GM12873 (cell line): ENCODE measurements at regions not wholly inside any gene's neighbourhood (a gene's known extent, or its start where the extent isn't known, plus 50 kb on each side); places are given as distances from the start of the nearest gene placed in this dataset.

Source experiments
- TF ChIP-seq, protein P1 (sequence below): IDR thresholded peaks from 2 replicates; pipeline ENCODE4 v1.5.1; 2012; ENCODE audit warnings: low read depth, mild to moderate bottlenecking, moderate library complexity, low read length, control low read depth; ENCODE audit not compliant: insufficient read depth; ENCODE audit errors: missing control alignments

DNA sequence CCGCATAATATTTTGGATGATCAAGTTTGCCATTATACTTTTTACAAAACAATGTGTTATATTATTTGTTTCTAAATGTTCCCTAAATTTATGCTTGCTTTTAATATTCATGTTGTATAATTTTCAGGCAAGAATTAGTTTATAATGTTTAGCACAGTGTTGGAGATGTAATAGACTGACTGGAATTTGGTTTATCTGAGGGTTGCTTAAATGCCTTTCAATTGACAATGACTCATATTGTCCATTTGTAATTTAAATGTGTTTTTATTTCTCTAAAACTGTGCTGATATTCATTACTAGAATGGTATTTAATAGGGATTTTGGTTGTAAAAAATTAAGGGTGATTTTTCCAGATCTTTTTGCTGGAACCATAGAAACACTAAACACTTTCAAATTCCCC, 788.4 kb downstream of the SLC6A15 start:
- TF ChIP-seq, protein P1, sequence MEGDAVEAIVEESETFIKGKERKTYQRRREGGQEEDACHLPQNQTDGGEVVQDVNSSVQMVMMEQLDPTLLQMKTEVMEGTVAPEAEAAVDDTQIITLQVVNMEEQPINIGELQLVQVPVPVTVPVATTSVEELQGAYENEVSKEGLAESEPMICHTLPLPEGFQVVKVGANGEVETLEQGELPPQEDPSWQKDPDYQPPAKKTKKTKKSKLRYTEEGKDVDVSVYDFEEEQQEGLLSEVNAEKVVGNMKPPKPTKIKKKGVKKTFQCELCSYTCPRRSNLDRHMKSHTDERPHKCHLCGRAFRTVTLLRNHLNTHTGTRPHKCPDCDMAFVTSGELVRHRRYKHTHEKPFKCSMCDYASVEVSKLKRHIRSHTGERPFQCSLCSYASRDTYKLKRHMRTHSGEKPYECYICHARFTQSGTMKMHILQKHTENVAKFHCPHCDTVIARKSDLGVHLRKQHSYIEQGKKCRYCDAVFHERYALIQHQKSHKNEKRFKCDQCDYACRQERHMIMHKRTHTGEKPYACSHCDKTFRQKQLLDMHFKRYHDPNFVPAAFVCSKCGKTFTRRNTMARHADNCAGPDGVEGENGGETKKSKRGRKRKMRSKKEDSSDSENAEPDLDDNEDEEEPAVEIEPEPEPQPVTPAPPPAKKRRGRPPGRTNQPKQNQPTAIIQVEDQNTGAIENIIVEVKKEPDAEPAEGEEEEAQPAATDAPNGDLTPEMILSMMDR: no peak

DNA sequence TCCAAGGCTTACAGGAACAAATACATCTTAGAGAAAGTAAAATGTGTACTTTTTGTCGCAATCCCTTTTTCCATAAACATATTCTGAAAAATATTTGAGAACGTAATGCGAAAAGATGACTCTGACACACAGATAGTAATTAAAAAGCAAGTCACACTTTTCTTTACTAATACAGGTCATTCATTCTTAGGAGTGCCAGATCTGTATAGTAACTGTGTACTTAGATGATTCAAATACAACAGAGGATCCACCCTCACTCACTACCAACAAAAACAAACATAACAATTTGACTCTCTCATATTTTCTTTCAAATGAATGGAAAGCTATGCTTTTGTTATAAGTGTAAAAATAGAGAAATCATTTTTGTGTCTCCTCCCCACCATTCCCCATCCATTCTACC, 795.4 kb downstream of the SLC6A15 start:
- TF ChIP-seq, protein P1: no peak

GRCh38 chr12:84113666-84114065, 798.9 kb downstream of the SLC6A15 start:
- TF ChIP-seq, protein P1: no peak

- TF ChIP-seq, protein P1: no peak
Observed at GRCh38 chr12:84091651-84092050, 820.9 kb downstream of the SLC6A15 start.

DNA sequence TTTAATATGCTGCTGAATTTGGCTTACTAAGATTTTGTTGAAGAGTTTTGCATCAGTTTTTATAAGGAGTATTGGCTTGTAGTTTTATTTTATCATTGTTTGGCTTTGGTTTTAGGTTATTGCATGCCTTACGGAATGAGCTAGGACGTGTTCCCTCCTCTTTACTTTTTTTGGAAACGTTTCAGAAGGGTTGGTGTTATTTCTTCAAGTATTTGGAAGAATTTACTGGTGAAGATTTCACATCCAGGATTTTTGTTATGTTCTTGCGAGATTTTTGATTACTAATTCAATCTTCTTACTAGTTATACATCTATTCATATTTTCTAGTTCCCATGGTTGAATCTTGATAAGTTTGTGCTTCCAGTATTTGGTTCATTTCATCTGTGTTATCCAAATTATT, 823.2 kb downstream of the SLC6A15 start:
- TF ChIP-seq, protein P1: no peak

DNA sequence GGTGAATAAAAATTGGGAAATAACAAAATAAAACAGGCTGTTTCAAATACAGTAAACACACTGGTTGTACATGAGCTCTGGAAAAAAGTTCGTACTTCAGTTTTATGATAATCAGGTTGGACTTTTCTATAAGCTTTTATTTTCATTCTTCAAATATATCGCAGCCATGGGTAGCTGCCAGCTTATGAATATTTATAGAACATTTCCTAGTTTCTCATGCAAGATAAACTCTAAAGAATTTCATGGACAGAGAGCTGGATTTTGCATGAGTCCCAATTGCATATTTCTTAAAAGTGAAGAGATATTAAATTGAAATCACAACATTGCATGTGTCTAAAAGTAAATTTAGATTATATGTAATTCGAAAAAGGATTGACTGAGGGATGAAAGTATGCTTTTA, 827.6 kb downstream of the SLC6A15 start:
- TF ChIP-seq, protein P1: no peak

- TF ChIP-seq, protein P1: no peak
Observed at GRCh38 chr12:84079626-84080025, 833.0 kb downstream of the SLC6A15 start.

GRCh38 chr12:84077679-84078078, 834.9 kb downstream of the SLC6A15 start:
- TF ChIP-seq, protein P1: no peak
